Stimulated activated CD8-positive, alpha-beta memory T cell treated with anti-CD3 and anti-CD28 coated beads, Interleukin-4, amount 100 ng/mL, for 48 hours (primary cell): ENCODE measurements at regions not wholly inside any gene's neighbourhood (a gene's known extent, or its start where the extent isn't known, plus 50 kb on each side); places are given as distances from the start of the nearest gene placed in this dataset.
"Not testable (repeated sequence)": the region's sequence is repeated elsewhere in the genome, so short reads cannot be mapped to it uniquely, and the experiment has no call there.

Source experiments
- DNase-seq: peaks from one replicate; pipeline ENCODE4 v3.0.0-alpha.2; 2020

- no peak for DNase-seq
Measured at GRCh38 chr2:122749405-122749804, 994.0 kb downstream of the TSN start.

- DNase-seq = no peak
Measured at GRCh38 chr2:122750095-122750494, 994.6 kb downstream of the TSN start.

- no peak for DNase-seq
Measured at GRCh38 chr2:122750808-122751207, 995.4 kb downstream of the TSN start.

- no peak for DNase-seq
Measured at GRCh38 chr2:122753336-122753735, 997.9 kb downstream of the TSN start.

GRCh38 chr2:122754561-122754960 lies 999.1 kb downstream of the TSN start:
- DNase-seq = no peak

GRCh38 chr2:122755281-122755780 lies 999.9 kb downstream of the TSN start:
- no peak for DNase-seq

- no peak for DNase-seq
Measured at GRCh38 chr2:122758967-122759366, 1003.5 kb downstream of the TSN start.

- no peak for DNase-seq
Measured at GRCh38 chr2:122764014-122764413, 1008.6 kb downstream of the TSN start.

- no peak for DNase-seq
Measured at GRCh38 chr2:122780251-122780650, 1024.8 kb downstream of the TSN start.

GRCh38 chr2:122794100-122794499 lies 1038.6 kb downstream of the TSN start:
- no peak for DNase-seq

GRCh38 chr2:122795763-122796162 lies 1040.3 kb downstream of the TSN start:
- no peak for DNase-seq

GRCh38 chr2:122799391-122799790 lies 1043.9 kb downstream of the TSN start:
- no peak for DNase-seq

- no peak for DNase-seq
Measured at GRCh38 chr2:122800781-122801180, 1045.3 kb downstream of the TSN start.

GRCh38 chr2:122804494-122804893 lies 1049.0 kb downstream of the TSN start:
- DNase-seq = no peak

GRCh38 chr2:122805346-122805745 lies 1049.9 kb downstream of the TSN start:
- DNase-seq = no peak

- no peak for DNase-seq
Measured at GRCh38 chr2:122808286-122808969, 1053.0 kb downstream of the TSN start.

GRCh38 chr2:122812214-122812613 lies 1056.8 kb downstream of the TSN start:
- DNase-seq = not testable (repeated sequence)

GRCh38 chr2:122815120-122815519 lies 1059.7 kb downstream of the TSN start:
- no peak for DNase-seq

GRCh38 chr2:122816803-122817202 lies 1061.4 kb downstream of the TSN start:
- DNase-seq = no peak

- DNase-seq = no peak
Measured at GRCh38 chr2:122822319-122822718, 1066.9 kb downstream of the TSN start.

GRCh38 chr2:122830157-122830556 lies 1074.7 kb downstream of the TSN start:
- DNase-seq = no peak

GRCh38 chr2:122831649-122832048 lies 1076.2 kb downstream of the TSN start:
- DNase-seq = no peak

- DNase-seq = no peak
Measured at GRCh38 chr2:122843503-122843902, 1088.1 kb downstream of the TSN start.

GRCh38 chr2:122851161-122851560 lies 1095.7 kb downstream of the TSN start:
- DNase-seq = no peak

GRCh38 chr2:122851972-122852531 lies 1096.6 kb downstream of the TSN start:
- DNase-seq = no peak
